GM10266 (cell line): ENCODE measurements at regions not wholly inside any gene's neighbourhood (a gene's known extent, or its start where the extent isn't known, plus 50 kb on each side); places are given as distances from the start of the nearest gene placed in this dataset.

ENCODE experiments used
- DNase-seq: peaks from one replicate; pipeline ENCODE4 v3.0.0; 2012; ENCODE audit errors: extremely low spot score
- CTCF ChIP-seq: IDR thresholded peaks from 2 replicates; pipeline ENCODE4 v1.5.1; 2012; ENCODE audit warnings: mild to moderate bottlenecking, low read depth; ENCODE audit not compliant: control insufficient read depth, insufficient read depth; ENCODE audit errors: missing control alignments

GRCh38 chr3:99323940-99324339 lies 314.5 kb upstream of the COL8A1 start:
- DNase-seq = no peak
- no peak for TF ChIP-seq CTCF

GRCh38 chr3:99322551-99322950 lies 315.8 kb upstream of the COL8A1 start:
- DNase-seq = no peak
- no peak for TF ChIP-seq CTCF

GRCh38 chr3:99321261-99321660 lies 317.1 kb upstream of the COL8A1 start:
- no peak for DNase-seq
- no peak for TF ChIP-seq CTCF

- TF ChIP-seq CTCF = no peak
- no peak for DNase-seq
Observed at GRCh38 chr3:99319961-99320360, 318.4 kb upstream of the COL8A1 start.

GRCh38 chr3:99319450-99319849 lies 318.9 kb upstream of the COL8A1 start:
- no peak for TF ChIP-seq CTCF
- no peak for DNase-seq

- no peak for DNase-seq
- TF ChIP-seq CTCF = no peak
Observed at GRCh38 chr3:99317201-99317600, 321.2 kb upstream of the COL8A1 start.

GRCh38 chr3:99315896-99316295 lies 322.5 kb upstream of the COL8A1 start:
- TF ChIP-seq CTCF = no peak
- no peak for DNase-seq
